DOHH2 (cell line): ENCODE measurements at regions not wholly inside any gene's neighbourhood (a gene's known extent, or its start where the extent isn't known, plus 50 kb on each side); places are given as distances from the start of the nearest gene placed in this dataset.

Source experiments
- EZH2phosphoT487 ChIP-seq: fragments of 200-600 bp; sonication (generic); IDR thresholded peaks from 2 replicates; pipeline ENCODE4 v1.6.1; 2017; ENCODE audit warnings: borderline replicate concordance, mild to moderate bottlenecking, antibody characterized with exemption, low read length, moderate library complexity, mixed read lengths
- TF ChIP-seq, protein P1 (sequence below): fragments of 200-600 bp; sonication (generic); IDR thresholded peaks from one replicate; pipeline ENCODE4 v1.5.1; 2014; ENCODE audit warnings: antibody characterized with exemption, mild to moderate bottlenecking, low read depth, low read length; ENCODE audit not compliant: poor library complexity, severe bottlenecking

DNA sequence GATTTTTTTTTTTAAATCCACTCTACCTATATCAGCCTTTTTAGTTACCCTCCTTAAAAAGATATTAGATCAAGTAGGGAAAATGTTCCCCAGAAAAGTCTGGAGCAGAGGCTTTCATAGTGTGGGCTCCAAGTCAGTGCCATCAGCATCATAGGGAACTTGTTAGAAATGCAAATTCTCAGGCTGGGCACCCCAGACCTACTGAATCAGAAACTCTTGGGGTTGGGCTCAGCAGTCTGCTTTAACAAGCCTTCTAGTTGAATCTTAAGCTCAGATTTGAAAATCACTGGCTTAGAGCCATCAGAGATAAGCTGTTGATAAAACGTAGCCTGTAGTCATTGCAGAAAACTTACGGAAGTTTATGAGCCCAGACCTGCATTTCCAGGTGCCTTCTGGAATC is 140.1 kb downstream of the TMEM38B start:
- TF ChIP-seq, protein P1, sequence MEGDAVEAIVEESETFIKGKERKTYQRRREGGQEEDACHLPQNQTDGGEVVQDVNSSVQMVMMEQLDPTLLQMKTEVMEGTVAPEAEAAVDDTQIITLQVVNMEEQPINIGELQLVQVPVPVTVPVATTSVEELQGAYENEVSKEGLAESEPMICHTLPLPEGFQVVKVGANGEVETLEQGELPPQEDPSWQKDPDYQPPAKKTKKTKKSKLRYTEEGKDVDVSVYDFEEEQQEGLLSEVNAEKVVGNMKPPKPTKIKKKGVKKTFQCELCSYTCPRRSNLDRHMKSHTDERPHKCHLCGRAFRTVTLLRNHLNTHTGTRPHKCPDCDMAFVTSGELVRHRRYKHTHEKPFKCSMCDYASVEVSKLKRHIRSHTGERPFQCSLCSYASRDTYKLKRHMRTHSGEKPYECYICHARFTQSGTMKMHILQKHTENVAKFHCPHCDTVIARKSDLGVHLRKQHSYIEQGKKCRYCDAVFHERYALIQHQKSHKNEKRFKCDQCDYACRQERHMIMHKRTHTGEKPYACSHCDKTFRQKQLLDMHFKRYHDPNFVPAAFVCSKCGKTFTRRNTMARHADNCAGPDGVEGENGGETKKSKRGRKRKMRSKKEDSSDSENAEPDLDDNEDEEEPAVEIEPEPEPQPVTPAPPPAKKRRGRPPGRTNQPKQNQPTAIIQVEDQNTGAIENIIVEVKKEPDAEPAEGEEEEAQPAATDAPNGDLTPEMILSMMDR, result no peak
- no peak for TF ChIP-seq EZH2phosphoT487
